Epidermal melanocyte (primary cell): ENCODE measurements at regions not wholly inside any gene's neighbourhood (a gene's known extent, or its start where the extent isn't known, plus 50 kb on each side); places are given as distances from the start of the nearest gene placed in this dataset.
"Not testable (repeated sequence)": the region's sequence is repeated elsewhere in the genome, so short reads cannot be mapped to it uniquely, and the experiment has no call there.

Source experiments
- DNase-seq: peaks from one replicate; pipeline ENCODE4 v3.0.0; 2011; ENCODE audit warnings: low spot score; ENCODE audit not compliant: insufficient read length

- DNase-seq, result no peak
Measured at GRCh38 chr15:38127306-38127771, 125.3 kb upstream of the SPRED1 start.

DNA sequence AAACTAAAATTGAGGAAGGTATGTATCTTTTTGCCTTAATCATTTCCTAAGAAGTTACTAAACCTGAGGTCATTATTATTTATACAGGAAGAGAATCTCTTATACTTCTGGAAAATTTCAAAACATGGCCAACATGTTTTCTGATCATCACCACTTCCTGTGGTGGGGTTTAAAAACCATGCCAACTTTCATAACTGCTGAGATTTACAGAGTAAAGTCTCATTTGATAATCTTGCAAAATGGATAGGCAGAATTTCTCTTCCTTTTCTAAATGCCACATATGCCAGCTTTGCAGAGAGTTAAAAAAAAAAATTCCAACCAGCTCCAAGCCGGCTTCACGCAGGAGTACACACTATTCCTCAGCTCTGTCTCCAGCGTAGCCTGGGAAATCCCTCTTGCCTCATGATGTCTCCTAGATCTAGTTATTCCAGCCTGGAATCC lies 124.3 kb upstream of the SPRED1 start:
- DNase-seq, result no peak

DNA sequence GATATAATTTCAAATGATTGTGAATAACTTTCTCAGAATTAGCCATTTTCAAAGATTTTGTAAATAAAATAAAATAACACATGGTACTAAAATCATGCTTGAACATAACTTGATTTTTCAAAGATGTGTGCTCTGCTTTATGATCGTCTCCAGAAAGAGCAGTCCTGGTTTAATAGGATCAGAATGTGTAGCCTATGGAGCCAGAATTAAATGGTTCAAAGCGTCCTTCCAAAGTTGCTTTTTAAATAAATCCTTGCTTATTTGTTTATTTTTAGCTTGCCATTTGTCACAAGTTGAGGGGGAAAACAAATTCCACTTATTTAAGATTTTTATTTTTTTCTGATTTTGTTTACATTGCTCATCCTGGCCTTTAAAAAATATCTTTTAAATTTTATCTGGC lies 123.7 kb upstream of the SPRED1 start:
- no peak for DNase-seq

DNA sequence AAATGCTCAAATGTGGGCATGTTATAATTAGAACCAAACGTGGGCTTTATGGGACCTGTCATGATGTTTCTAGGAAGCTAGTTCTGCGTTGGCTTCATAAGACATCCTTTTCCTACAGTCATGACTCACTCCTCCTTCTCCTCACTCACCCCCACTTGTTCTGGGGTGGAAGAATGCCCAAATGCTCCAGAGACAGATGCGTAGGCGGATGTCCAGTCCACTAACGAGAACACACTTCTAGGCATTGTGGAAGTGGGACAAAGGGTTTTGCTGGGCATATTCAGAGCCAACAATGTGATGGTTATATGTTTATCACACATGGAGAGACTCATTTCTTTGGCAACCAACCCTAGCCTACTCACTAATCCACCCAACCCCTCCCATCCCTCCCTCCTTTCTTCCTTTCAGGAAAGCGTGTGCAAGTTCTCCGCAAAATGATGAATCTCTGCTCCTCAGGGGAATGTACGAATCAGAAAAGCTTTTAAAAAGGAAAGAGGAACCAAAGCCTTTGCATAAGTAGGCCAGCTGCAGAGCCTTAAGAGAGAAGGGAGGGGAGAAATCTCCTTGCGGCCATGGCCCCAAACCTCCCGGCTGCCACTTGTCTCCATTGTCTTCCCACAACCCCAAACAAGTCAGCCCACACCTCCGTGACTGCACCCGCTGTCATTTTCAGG lies 123.0 kb upstream of the SPRED1 start:
- peak; percentile 29 for DNase-seq

- DNase-seq, result no peak
Measured at GRCh38 chr15:38130205-38130567, 122.5 kb upstream of the SPRED1 start.

DNA sequence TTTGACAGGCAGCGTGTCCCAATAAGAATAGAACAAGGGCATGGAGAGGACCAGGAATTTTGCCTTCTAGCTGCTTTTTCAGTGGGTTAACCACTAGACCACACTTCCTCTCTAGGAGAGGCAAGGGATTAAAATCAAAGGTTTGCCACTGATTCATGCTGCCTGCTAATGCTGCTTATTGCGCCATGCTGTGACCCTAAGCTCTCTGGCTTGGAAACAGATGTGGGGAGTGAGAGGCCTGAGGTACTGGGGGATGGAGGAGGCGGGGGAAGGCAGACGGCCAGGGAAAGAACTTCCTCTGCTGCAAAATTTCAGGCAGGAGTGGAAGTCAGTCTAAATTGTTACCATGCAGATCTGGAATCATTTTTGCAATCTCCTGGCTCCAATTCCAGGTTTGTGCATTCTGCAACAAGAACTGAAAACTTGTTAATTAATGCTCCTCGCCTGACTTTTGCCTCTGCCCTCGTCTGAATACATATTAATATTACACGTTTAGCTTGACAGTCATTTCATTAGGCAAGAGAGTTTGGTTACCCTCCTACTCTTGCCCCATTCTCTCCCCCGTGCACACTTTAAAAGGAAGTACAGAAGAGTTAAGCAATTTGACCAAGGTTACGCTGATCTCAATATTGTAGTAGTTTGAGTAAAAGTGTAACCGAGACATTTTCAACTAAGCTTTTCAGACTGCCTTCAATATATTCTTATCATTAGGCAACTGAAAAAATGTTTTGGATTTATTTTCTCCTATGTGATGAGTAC lies 121.7 kb upstream of the SPRED1 start:
- DNase-seq, result no peak

DNA sequence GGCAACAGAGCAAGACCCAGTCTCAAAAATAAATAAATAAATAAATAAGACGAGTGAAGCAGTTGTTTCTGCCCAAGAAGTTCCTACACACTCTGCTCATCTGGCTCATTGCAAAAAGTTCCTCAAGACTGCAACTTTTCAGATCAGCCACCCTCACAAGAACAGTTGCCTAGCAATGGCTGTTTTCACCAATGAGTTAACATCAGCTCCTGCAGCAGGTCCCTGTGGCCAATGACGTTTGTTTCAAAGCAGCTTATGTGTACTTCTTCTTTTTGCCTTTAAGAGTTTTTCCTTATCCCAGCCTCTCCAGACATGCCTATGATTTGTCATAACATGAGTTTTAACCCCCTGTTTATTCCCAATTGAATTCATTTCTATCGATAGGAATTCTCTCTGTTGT lies 118.4 kb upstream of the SPRED1 start:
- DNase-seq, result no peak

DNA sequence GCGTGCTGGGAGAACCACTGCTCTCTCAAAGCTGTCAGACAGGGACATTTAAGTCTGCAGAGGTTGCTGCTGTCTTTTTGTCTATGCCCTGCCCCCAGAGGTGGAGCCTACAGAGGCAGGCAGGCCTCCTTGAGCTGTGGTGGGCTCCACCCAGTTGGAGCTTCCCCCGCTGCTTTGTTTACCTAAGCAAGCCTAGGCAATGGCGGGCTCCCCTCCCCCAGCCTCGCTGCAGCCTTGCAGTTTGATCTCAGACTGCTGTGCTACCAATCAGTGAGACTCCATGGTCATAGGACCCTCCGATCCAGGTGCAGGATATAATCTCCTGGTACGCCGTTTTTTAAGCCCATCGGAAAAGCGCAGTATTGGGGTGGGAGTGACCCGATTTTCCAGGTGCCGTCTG lies 110.4 kb upstream of the SPRED1 start:
- DNase-seq, result not testable (repeated sequence)

- no peak for DNase-seq
Measured at GRCh38 chr15:38144921-38145320, 107.7 kb upstream of the SPRED1 start.

GRCh38 chr15:38145651-38146111 lies 107.0 kb upstream of the SPRED1 start:
- no peak for DNase-seq

- DNase-seq, result no peak
Measured at GRCh38 chr15:38147246-38147645, 105.4 kb upstream of the SPRED1 start.

GRCh38 chr15:38148471-38148870 lies 104.2 kb upstream of the SPRED1 start:
- no peak for DNase-seq

DNA sequence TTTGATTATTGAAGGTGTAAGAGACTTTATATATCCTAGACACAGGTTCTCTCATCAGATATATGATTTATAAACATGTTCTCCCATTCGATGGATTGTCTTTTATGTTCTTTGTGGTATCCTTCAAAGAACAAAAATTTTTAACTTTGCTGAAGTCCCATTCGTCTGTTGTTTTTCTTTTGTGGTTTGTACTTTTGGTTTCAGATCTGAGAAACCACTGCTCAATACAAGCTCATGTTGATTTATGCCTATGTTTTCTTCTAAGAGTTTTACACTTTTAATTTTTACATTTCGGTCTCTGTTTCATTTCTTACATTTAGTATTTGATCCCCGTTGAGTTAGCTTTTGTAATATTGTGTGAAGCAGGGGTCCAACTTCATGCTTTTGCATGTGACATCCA lies 103.3 kb upstream of the SPRED1 start:
- no peak for DNase-seq

DNA sequence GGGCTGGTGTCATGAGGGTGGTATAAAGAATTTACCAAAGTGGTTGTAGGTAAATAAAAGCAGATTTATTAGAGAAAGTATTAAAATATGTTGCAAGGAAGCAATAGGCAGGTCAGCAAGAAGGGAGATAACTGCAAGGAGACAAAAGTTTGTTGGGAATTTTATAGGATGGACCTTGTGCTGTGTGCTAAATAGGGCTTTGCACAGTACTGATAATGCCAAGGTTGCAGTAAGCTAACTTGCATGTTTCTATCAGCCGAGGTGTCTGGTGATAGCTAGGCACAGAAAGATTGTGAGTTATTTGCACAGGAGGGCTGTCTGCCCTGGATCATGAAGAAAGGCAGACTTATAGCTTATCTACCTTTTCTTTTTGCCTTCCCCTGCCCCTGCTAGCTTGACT lies 102.5 kb upstream of the SPRED1 start:
- no peak for DNase-seq

DNA sequence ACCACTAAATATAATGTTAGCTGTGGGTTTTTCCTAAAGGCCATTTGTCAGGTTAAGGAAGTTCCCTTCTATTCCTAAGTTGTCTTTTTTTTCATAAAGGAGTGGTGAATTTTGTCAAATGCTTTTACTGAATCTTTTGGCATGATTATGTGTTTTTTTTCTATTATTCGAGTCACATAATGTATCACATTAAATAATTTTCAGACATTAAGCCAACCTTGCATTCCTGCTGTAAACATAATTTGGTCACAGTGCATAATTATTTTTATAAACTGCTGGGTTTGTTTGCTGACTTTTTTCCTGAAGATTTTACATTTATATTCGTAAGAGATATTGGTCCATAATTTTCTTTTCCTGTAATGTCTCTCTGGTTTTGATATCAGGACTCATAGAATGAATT lies 101.8 kb upstream of the SPRED1 start:
- DNase-seq, result no peak

- no peak for DNase-seq
Measured at GRCh38 chr15:38153781-38154180, 98.9 kb upstream of the SPRED1 start.

- DNase-seq, result no peak
Measured at GRCh38 chr15:38154255-38154654, 98.4 kb upstream of the SPRED1 start.

- DNase-seq, result no peak
Measured at GRCh38 chr15:38154837-38155236, 97.8 kb upstream of the SPRED1 start.

- no peak for DNase-seq
Measured at GRCh38 chr15:38163658-38164057, 89.0 kb upstream of the SPRED1 start.

GRCh38 chr15:38164061-38164460 lies 88.6 kb upstream of the SPRED1 start:
- no peak for DNase-seq

GRCh38 chr15:38164507-38164906 lies 88.1 kb upstream of the SPRED1 start:
- DNase-seq, result no peak

DNA sequence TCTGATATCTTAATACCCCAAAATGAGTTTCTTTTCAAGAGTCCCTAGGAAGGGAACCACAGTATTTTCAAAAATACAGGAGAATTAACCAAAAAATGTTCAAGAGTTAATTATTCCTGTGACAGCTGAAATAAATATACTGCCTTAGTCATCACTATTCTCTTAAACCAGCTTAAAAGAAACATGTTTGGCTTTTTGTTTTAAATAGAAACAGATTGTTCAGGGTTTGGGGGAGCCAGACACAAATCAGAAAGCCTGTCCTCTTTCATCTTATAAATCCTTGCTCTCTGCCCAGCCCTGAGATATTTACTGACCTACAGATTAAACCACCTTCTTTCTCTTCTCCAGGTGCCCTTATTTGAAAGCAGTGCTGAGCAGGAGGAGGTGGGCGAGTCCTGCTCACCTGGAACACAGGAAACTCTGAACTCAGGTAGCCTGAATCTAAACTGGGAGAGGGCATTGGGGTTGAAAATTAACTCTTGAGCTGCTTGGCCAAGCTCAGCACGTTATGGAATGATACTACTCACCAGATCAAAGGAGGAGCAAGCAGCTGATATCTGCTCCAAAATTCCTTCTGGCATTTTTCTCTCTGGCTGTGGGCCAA lies 84.1 kb upstream of the SPRED1 start:
- no peak for DNase-seq
